Astrocyte (in vitro differentiated cells and primary cell): ENCODE measurements at regions not wholly inside any gene's neighbourhood (a gene's known extent, or its start where the extent isn't known, plus 50 kb on each side); places are given as distances from the start of the nearest gene placed in this dataset.

ENCODE experiments used
- DNase-seq: peaks from one replicate; pipeline ENCODE4 v3.0.0-alpha.2; 2010; ENCODE audit warnings: low read depth
- FAIRE-seq: peaks from 2 replicates; lab custom pipeline; 2011; peaks lifted over from hg19 to GRCh38; lab: Jason Lieb, UNC
- H2AFZ ChIP-seq: 2 replicates; pipeline ENCODE4 v1.6.0; 2012; ENCODE audit warnings: low read depth, low read length, inconsistent platforms
- H3K27ac ChIP-seq: 2 replicates; pipeline ENCODE4 v1.5.1; 2011; ENCODE audit warnings: low read depth, low read length, inconsistent platforms
- H3K27me3 ChIP-seq: 2 replicates; pipeline ENCODE4 v1.6.0; 2011; ENCODE audit warnings: low read length, inconsistent platforms; ENCODE audit not compliant: insufficient read depth
- H3K36me3 ChIP-seq: 2 replicates; pipeline ENCODE4 v1.5.1; 2011; ENCODE audit warnings: low read length, inconsistent platforms; ENCODE audit not compliant: insufficient read depth
- H3K4me1 ChIP-seq: 2 replicates; pipeline ENCODE4 v1.5.1; 2011; ENCODE audit warnings: low read length, inconsistent platforms; ENCODE audit not compliant: insufficient read depth
- H3K4me2 ChIP-seq: 2 replicates; pipeline ENCODE4 v1.6.0; 2012; ENCODE audit warnings: low read length, inconsistent platforms
- H3K4me3 ChIP-seq: 2 replicates; pipeline ENCODE4 v1.5.1; 2011; ENCODE audit warnings: low read depth, mild to moderate bottlenecking, low read length, inconsistent platforms; ENCODE audit not compliant: insufficient read depth
- H3K79me2 ChIP-seq: 2 replicates; pipeline ENCODE4 v1.6.0; 2012; ENCODE audit warnings: mild to moderate bottlenecking, low read length, inconsistent platforms; ENCODE audit not compliant: insufficient read depth
- H3K9ac ChIP-seq: 2 replicates; pipeline ENCODE4 v1.6.0; 2012; ENCODE audit warnings: mild to moderate bottlenecking, low read length, inconsistent platforms
- H3K9me3 ChIP-seq: 2 replicates; pipeline ENCODE4 v1.5.1; 2012; ENCODE audit warnings: low read depth, mild to moderate bottlenecking, low read length, inconsistent platforms; ENCODE audit not compliant: insufficient read depth
- H4K20me1 ChIP-seq: 2 replicates; pipeline ENCODE4 v1.6.0; 2012; ENCODE audit warnings: low read length, inconsistent platforms; ENCODE audit not compliant: insufficient read depth
- H3K27ac Mint-ChIP-seq: one replicate; pipeline ENCODE4 v1.8.0; 2021; ENCODE audit warnings: mild to moderate bottlenecking, mixed read lengths; ENCODE audit not compliant: unreplicated experiment
- H3K27me3 Mint-ChIP-seq: one replicate; pipeline ENCODE4 v1.8.0; 2021; ENCODE audit warnings: low read depth, mixed read lengths; ENCODE audit not compliant: unreplicated experiment
- H3K36me3 Mint-ChIP-seq: one replicate; pipeline ENCODE4 v1.8.0; 2021; ENCODE audit warnings: low read depth, mixed read lengths; ENCODE audit not compliant: unreplicated experiment
- H3K4me1 Mint-ChIP-seq: one replicate; pipeline ENCODE4 v1.8.0; 2021; ENCODE audit warnings: low read depth, mixed read lengths; ENCODE audit not compliant: unreplicated experiment
- H3K4me3 Mint-ChIP-seq: one replicate; pipeline ENCODE4 v1.8.0; 2021; ENCODE audit warnings: mild to moderate bottlenecking, moderate library complexity, mixed read lengths; ENCODE audit not compliant: unreplicated experiment
- H3K9me3 Mint-ChIP-seq: one replicate; pipeline ENCODE4 v1.8.0; 2021; ENCODE audit warnings: mild to moderate bottlenecking, mixed read lengths; ENCODE audit not compliant: unreplicated experiment
- EZH2 ChIP-seq: IDR thresholded peaks from 2 replicates; pipeline ENCODE4 v1.6.1; 2012; ENCODE audit warnings: mild to moderate bottlenecking, low read length, inconsistent platforms; ENCODE audit not compliant: insufficient read depth
- TF ChIP-seq, protein P1 (sequence below): IDR thresholded peaks from 2 replicates; pipeline ENCODE4 v1.5.1; 2011; ENCODE audit warnings: low read depth, mild to moderate bottlenecking, inconsistent platforms, low read length, moderate library complexity; ENCODE audit not compliant: insufficient read depth

DNA sequence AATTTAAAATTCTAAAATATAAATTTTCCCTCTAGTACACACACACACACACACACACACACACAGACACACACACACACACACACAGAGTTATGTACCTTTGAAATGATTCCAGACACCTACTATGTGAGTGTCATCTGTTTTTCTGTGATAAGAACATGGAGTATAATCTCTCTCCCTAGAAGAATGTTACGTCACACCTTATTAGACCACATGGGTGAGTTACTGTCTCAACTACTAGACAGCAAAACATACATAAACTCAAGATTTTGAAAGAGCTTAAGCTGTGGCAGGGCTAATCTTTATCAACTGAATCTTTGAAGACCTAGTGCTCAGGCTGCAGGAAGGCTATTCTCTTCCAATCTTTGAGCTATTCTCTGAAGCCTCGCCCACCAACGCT lies 385.9 kb upstream of the BCHE start:
- H3K4me3 ChIP-seq: no peak overlapping the region
- no peak overlapping the region for H3K9ac ChIP-seq
- TF ChIP-seq, protein P1, sequence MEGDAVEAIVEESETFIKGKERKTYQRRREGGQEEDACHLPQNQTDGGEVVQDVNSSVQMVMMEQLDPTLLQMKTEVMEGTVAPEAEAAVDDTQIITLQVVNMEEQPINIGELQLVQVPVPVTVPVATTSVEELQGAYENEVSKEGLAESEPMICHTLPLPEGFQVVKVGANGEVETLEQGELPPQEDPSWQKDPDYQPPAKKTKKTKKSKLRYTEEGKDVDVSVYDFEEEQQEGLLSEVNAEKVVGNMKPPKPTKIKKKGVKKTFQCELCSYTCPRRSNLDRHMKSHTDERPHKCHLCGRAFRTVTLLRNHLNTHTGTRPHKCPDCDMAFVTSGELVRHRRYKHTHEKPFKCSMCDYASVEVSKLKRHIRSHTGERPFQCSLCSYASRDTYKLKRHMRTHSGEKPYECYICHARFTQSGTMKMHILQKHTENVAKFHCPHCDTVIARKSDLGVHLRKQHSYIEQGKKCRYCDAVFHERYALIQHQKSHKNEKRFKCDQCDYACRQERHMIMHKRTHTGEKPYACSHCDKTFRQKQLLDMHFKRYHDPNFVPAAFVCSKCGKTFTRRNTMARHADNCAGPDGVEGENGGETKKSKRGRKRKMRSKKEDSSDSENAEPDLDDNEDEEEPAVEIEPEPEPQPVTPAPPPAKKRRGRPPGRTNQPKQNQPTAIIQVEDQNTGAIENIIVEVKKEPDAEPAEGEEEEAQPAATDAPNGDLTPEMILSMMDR: no peak
- TF ChIP-seq EZH2: no peak
- no peaks in the 10 kb centered on the region for H3K9me3 ChIP-seq
- DNase-seq (no peak), FAIRE-seq (no peak)
- no peak overlapping the region for H3K27ac ChIP-seq
- no peaks in the 10 kb centered on the region for H3K36me3 Mint-ChIP-seq
- no peaks in the 10 kb centered on the region for H3K27me3 ChIP-seq
- H3K4me2 ChIP-seq: no peak overlapping the region
- no peak overlapping the region for H3K27ac Mint-ChIP-seq
- H4K20me1 ChIP-seq: no peaks in the 10 kb centered on the region
- no peaks in the 10 kb centered on the region for H3K4me1 Mint-ChIP-seq
- no peaks in the 10 kb centered on the region for H3K79me2 ChIP-seq
- H3K9me3 Mint-ChIP-seq: no peaks in the 10 kb centered on the region
- H3K4me1 ChIP-seq: no peaks in the 10 kb centered on the region
- no peaks in the 10 kb centered on the region for H3K27me3 Mint-ChIP-seq
- no peaks in the 10 kb centered on the region for H3K36me3 ChIP-seq
- H3K4me3 Mint-ChIP-seq: no peak overlapping the region
- no peak overlapping the region for H2AFZ ChIP-seq

GRCh38 chr3:166211451-166211850 lies 374.2 kb upstream of the BCHE start:
- H3K27ac ChIP-seq: no peak overlapping the region
- H3K9me3 ChIP-seq: no peaks in the 10 kb centered on the region
- H3K4me3 Mint-ChIP-seq: no peak overlapping the region
- TF ChIP-seq EZH2: no peak
- TF ChIP-seq, protein P1: no peak
- H3K4me1 ChIP-seq: no peaks in the 10 kb centered on the region
- no peak overlapping the region for H3K4me3 ChIP-seq
- no peaks in the 10 kb centered on the region for H4K20me1 ChIP-seq
- H3K9ac ChIP-seq: no peak overlapping the region
- no peaks in the 10 kb centered on the region for H3K36me3 Mint-ChIP-seq
- H3K36me3 ChIP-seq: no peaks in the 10 kb centered on the region
- no peaks in the 10 kb centered on the region for H3K27me3 ChIP-seq
- FAIRE-seq (no peak), DNase-seq (no peak)
- H3K9me3 Mint-ChIP-seq: no peaks in the 10 kb centered on the region
- no peaks in the 10 kb centered on the region for H3K79me2 ChIP-seq
- H3K27ac Mint-ChIP-seq: no peak overlapping the region
- H2AFZ ChIP-seq: no peak overlapping the region
- no peaks in the 10 kb centered on the region for H3K4me1 Mint-ChIP-seq
- no peaks in the 10 kb centered on the region for H3K27me3 Mint-ChIP-seq
- H3K4me2 ChIP-seq: no peak overlapping the region

- Histone ChIP-seq H3K27ac (no peak overlapping the region), H3K9ac (no peak overlapping the region), H3K36me3 (no peaks in the 10 kb centered on the region), H3K4me2 (no peak overlapping the region), H3K27me3 (no peaks in the 10 kb centered on the region), H3K4me1 (no peaks in the 10 kb centered on the region), H3K4me3 (no peak overlapping the region), H3K79me2 (no peaks in the 10 kb centered on the region), H4K20me1 (no peaks in the 10 kb centered on the region), H2AFZ (no peak overlapping the region), H3K9me3 (no peaks in the 10 kb centered on the region)
- Mint-ChIP-seq H3K27me3 (no peaks in the 10 kb centered on the region), H3K4me3 (no peak overlapping the region), H3K27ac (no peak overlapping the region), H3K36me3 (no peaks in the 10 kb centered on the region), H3K9me3 (no peaks in the 10 kb centered on the region), H3K4me1 (no peaks in the 10 kb centered on the region)
- no peak for FAIRE-seq
- DNase-seq: no peak
- no peak for TF ChIP-seq EZH2
- TF ChIP-seq, protein P1: no peak
Observed at GRCh38 chr3:166209701-166210100, 372.5 kb upstream of the BCHE start.
